H1 (cell line): ENCODE measurements at regions not wholly inside any gene's neighbourhood (a gene's known extent, or its start where the extent isn't known, plus 50 kb on each side); places are given as distances from the start of the nearest gene placed in this dataset.

Experiments used
- CTCF ChIA-PET: fragments of 300-600 bp; sonication (Branson Sonifier 250); formaldehyde crosslinking; loops from one replicate; lab custom pipeline; 2021; ENCODE audit not compliant: partially characterized antibody; lab: Charles Lee
- POLR2A ChIA-PET: fragments of 300-600 bp; sonication (Branson Sonifier 250); formaldehyde crosslinking; loops from one replicate; lab custom pipeline; 2021; ENCODE audit warnings: inconsistent platforms; ENCODE audit not compliant: partially characterized antibody; lab: Charles Lee
- DNase-seq, 2 experiments: peaks; one replicate each; pipeline versions ENCODE4 v3.0.0 to v3.0.0-alpha.2; 2010 to 2022; ENCODE audit warnings: low spot score in 2 of 2, low read depth in 1 of 2, mixed read lengths in 1 of 2
- FAIRE-seq: peaks from 2 replicates; lab custom pipeline; 2011; peaks lifted over from hg19 to GRCh38; lab: Jason Lieb, UNC
- H2AFZ ChIP-seq: 2 replicates; pipeline ENCODE4 v1.8.1; 2012; ENCODE audit warnings: low read length, inconsistent platforms
- H2AK5ac ChIP-seq: 2 replicates; pipeline ENCODE4 v1.6.1; 2013; ENCODE audit warnings: low read depth, low read length
- H2BK120ac ChIP-seq: replicated peaks from 2 replicates; pipeline ENCODE3; 2013; ENCODE audit warnings: low read depth, low read length, inconsistent platforms
- H2BK12ac ChIP-seq: 2 replicates; pipeline ENCODE4 v1.6.1; 2013; ENCODE audit warnings: low read depth, low read length
- H2BK15ac ChIP-seq: 2 replicates; pipeline ENCODE4 v1.6.1; 2013; ENCODE audit warnings: low read length
- H2BK20ac ChIP-seq: 2 replicates; pipeline ENCODE4 v1.6.1; 2013; ENCODE audit warnings: low read length
- H2BK5ac ChIP-seq: 2 replicates; pipeline ENCODE4 v1.6.1; 2013; ENCODE audit warnings: low read depth, low read length
- H3K14ac ChIP-seq: 2 replicates; pipeline ENCODE4 v1.6.1; 2013; ENCODE audit warnings: inconsistent platforms; ENCODE audit not compliant: insufficient read length
- H3K18ac ChIP-seq: 2 replicates; pipeline ENCODE4 v1.6.1; 2013; ENCODE audit warnings: low read length; ENCODE audit errors: extremely low read depth
- H3K23ac ChIP-seq: 2 replicates; pipeline ENCODE4 v1.6.1; 2013; ENCODE audit warnings: inconsistent platforms; ENCODE audit not compliant: insufficient read length
- H3K23me2 ChIP-seq: 2 replicates; pipeline ENCODE4 v1.6.1; 2013; ENCODE audit warnings: low read depth, low read length
- H3K27ac ChIP-seq: 2 replicates; pipeline ENCODE4 v1.6.1; 2011; ENCODE audit warnings: low read depth, low read length, inconsistent platforms
- H3K27me3 ChIP-seq, 4 experiments: replicated peaks in 1 of 4; 1 replicate in 1 of 4; 2 replicates in 3 of 4; pipeline versions ENCODE4 v1.6.1 to v1.8.1; 2011 to 2013; ENCODE audit warnings: low read length in 3 of 4, mild to moderate bottlenecking in 3 of 4, inconsistent platforms in 2 of 4, mixed read lengths in 2 of 4, moderate library complexity in 1 of 4; ENCODE audit not compliant: control insufficient read depth in 3 of 4, insufficient read depth in 3 of 4; ENCODE audit errors: extremely low read depth in 1 of 4
- H3K36me3 ChIP-seq, 4 experiments: 2 replicates each; pipeline versions ENCODE4 v1.6.1 to v1.8.1; 2011 to 2013; ENCODE audit warnings: mild to moderate bottlenecking in 4 of 4, low read length in 3 of 4, moderate library complexity in 2 of 4, control low read depth in 1 of 4, inconsistent platforms in 1 of 4; ENCODE audit not compliant: insufficient read depth in 4 of 4, control insufficient read depth in 2 of 4
- H3K4ac ChIP-seq: replicated peaks from 2 replicates; pipeline ENCODE3; 2013; ENCODE audit warnings: low read length, low read depth, mixed read lengths, inconsistent platforms; ENCODE audit not compliant: insufficient read length
- H3K4me1 ChIP-seq, 4 experiments: replicated peaks in 1 of 4; 1 replicate in 1 of 4; 2 replicates in 3 of 4; pipeline versions ENCODE4 v1.6.1 to v1.8.1; 2011 to 2013; ENCODE audit warnings: low read length in 3 of 4, inconsistent platforms in 2 of 4, mixed read lengths in 1 of 4; ENCODE audit not compliant: insufficient read depth in 4 of 4, control insufficient read depth in 3 of 4
- H3K4me2 ChIP-seq, 2 experiments: 2 replicates each; pipeline versions ENCODE4 v1.6.1 to v1.8.1; 2011 to 2013; ENCODE audit warnings: low read depth in 2 of 2, low read length in 2 of 2, control low read depth in 1 of 2, inconsistent platforms in 1 of 2, mild to moderate bottlenecking in 1 of 2; ENCODE audit not compliant: insufficient read depth in 1 of 2
- H3K4me3 ChIP-seq, 4 experiments: fragments of 200-600, 300-600 bp in 1 of 4; sonication (generic), shearing (Covaris generic), sonication (Bioruptor Twin) in 1 of 4; 2 replicates each; pipeline versions ENCODE4 v1.5.1 to v1.8.1; 2011 to 2016; ENCODE audit warnings: low read length in 4 of 4, low read depth in 3 of 4, control low read depth in 2 of 4, inconsistent platforms in 2 of 4, mild to moderate bottlenecking in 2 of 4, mixed read lengths in 1 of 4, moderate library complexity in 1 of 4; ENCODE audit not compliant: insufficient read depth in 2 of 4; ENCODE audit errors: extremely low read depth in 1 of 4
- H3K56ac ChIP-seq: replicated peaks from 2 replicates; pipeline ENCODE3; 2013; ENCODE audit warnings: low read depth, mild to moderate bottlenecking, mixed read lengths, low read length, inconsistent platforms; ENCODE audit not compliant: insufficient read length
- H3K79me1 ChIP-seq: 2 replicates; pipeline ENCODE4 v1.6.1; 2013; ENCODE audit warnings: low read depth, low read length, control low read depth
- H3K79me2 ChIP-seq, 2 experiments: 2 replicates each; pipeline versions ENCODE4 v1.6.1 to v1.8.1; 2012 to 2013; ENCODE audit warnings: low read length in 2 of 2, mild to moderate bottlenecking in 2 of 2, inconsistent platforms in 1 of 2; ENCODE audit not compliant: insufficient read depth in 2 of 2, control insufficient read depth in 1 of 2
- H3K9ac ChIP-seq, 4 experiments: replicated peaks in 1 of 4; 1 replicate in 1 of 4; 2 replicates in 3 of 4; pipeline versions ENCODE4 v1.6.1 to v1.8.1; 2011 to 2013; ENCODE audit warnings: low read depth in 3 of 4, low read length in 3 of 4, control low read depth in 2 of 4, mild to moderate bottlenecking in 2 of 4, moderate library complexity in 2 of 4, inconsistent platforms in 1 of 4; ENCODE audit errors: extremely low read depth in 1 of 4
- H3K9me3 ChIP-seq, 2 experiments: 2 replicates each; pipeline versions ENCODE4 v1.6.1 to v1.8.1; 2012 to 2013; ENCODE audit warnings: mild to moderate bottlenecking in 2 of 2, moderate library complexity in 2 of 2, control low read depth in 1 of 2, inconsistent platforms in 1 of 2, low read depth in 1 of 2, low read length in 1 of 2, mixed read lengths in 1 of 2; ENCODE audit not compliant: insufficient read depth in 2 of 2
- H4K20me1 ChIP-seq, 2 experiments: replicated peaks in 1 of 2; 2 replicates each; pipeline versions ENCODE3 to v1.8.1; 2011 to 2013; ENCODE audit warnings: inconsistent platforms in 2 of 2, low read length in 2 of 2, mild to moderate bottlenecking in 1 of 2; ENCODE audit not compliant: insufficient read depth in 2 of 2, control insufficient read depth in 1 of 2
- H4K5ac ChIP-seq: 2 replicates; pipeline ENCODE4 v1.6.1; 2013; ENCODE audit warnings: low read length, low read depth, mixed read lengths, inconsistent platforms; ENCODE audit not compliant: insufficient read length
- H4K8ac ChIP-seq: 2 replicates; pipeline ENCODE4 v1.8.0; 2013; ENCODE audit warnings: mild to moderate bottlenecking, moderate library complexity, low read length, inconsistent platforms; ENCODE audit not compliant: insufficient read depth; ENCODE audit errors: extremely low read depth
- H4K91ac ChIP-seq: replicated peaks from 2 replicates; pipeline ENCODE3; 2013; ENCODE audit warnings: low read length, mixed read lengths, inconsistent platforms; ENCODE audit not compliant: insufficient read length
- BCL11A ChIP-seq, 2 experiments: IDR thresholded peaks; one replicate each; pipeline ENCODE4 v1.6.1; 2011; ENCODE audit warnings: low read depth in 2 of 2, low read length in 2 of 2, mild to moderate bottlenecking in 2 of 2
- HDAC2 ChIP-seq, 2 experiments: fragments of 300-600 bp in 1 of 2; sonication (generic) in 1 of 2; IDR thresholded peaks; 2 replicates each; pipeline ENCODE4 v1.6.1; 2011 to 2012; ENCODE audit warnings: low read depth in 2 of 2, low read length in 2 of 2, mild to moderate bottlenecking in 2 of 2, moderate library complexity in 2 of 2, borderline replicate concordance in 1 of 2, inconsistent platforms in 1 of 2
- HDAC6 ChIP-seq: IDR thresholded peaks from one replicate; pipeline ENCODE4 v1.7.1; 2012; ENCODE audit warnings: low read depth, mild to moderate bottlenecking, inconsistent platforms, low read length, moderate library complexity
- RAD21 ChIP-seq, 2 experiments: IDR thresholded peaks in 1 of 2; conservative IDR thresholded peaks in 1 of 2; 2 replicates each; pipeline ENCODE4 v1.6.1; 2011; ENCODE audit warnings: low read depth in 2 of 2, low read length in 2 of 2, improper control_type of control experiment in 1 of 2, inconsistent platforms in 1 of 2, mild to moderate bottlenecking in 1 of 2, moderate library complexity in 1 of 2
- SUZ12 ChIP-seq: fragments of 200-600 bp; sonication (generic); IDR thresholded peaks from 2 replicates; pipeline ENCODE4 v1.6.1; 2012; ENCODE audit warnings: mild to moderate bottlenecking, inconsistent platforms, low read length, moderate library complexity, mixed read lengths
- WGBS, 2 experiments: shearing (Covaris generic) in 1 of 2; methylation state at CpG; one replicate each; pipeline versions ENCODE4 v1.1.6 to v1.1.7; 2013 to 2015; ENCODE audit warnings: low lambda C conversion rate in 2 of 2, mixed read lengths in 2 of 2, inconsistent platforms in 1 of 2, low coverage in 1 of 2, missing lambda C conversion rate in 1 of 2; ENCODE audit not compliant: insufficient replicate concordance in 2 of 2, insufficient coverage in 1 of 2, insufficient read length in 1 of 2; ENCODE audit errors: extremely low coverage in 1 of 2, missing lambda C conversion rate in 1 of 2; 5-methylcytosine and 5-hydroxymethylcytosine counted together
- TF ChIP-seq, protein P1 (sequence below): IDR thresholded peaks from 2 replicates; pipeline ENCODE4 v1.6.1; 2012; ENCODE audit warnings: low read length, inconsistent platforms

DNA sequence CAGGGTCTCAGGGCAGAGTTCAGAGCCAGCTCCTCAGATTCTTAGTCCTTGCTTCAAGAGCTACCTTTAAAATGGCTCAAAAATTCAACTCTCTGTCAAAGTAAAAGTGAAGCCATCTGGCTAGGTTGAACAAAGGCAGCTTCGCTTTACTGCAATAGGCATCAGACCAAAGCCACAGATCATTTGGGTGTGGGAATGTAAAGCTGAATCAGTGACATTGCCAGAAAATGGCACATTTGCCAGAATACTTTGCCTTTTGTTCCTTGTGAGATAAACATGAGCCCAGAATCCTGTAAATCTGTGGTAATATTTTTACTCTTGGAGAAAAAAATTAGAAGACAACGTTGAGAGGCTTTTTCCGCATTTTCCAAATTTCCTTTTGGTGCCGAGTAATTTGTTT, 210.5 kb downstream of the PALM2AKAP2 start:
- no peak for FAIRE-seq
- H3K14ac ChIP-seq, result no peak overlapping the region
- H3K23ac ChIP-seq, result no peak overlapping the region
- H4K5ac ChIP-seq, result no peak overlapping the region
- H3K27me3 ChIP-seq, result no peaks in the 10 kb centered on the region
- H2AFZ ChIP-seq, result no peak overlapping the region
- H3K4me3 ChIP-seq, result no peak overlapping the region
- no peak overlapping the region for H4K8ac ChIP-seq
- H4K91ac ChIP-seq, result no peak overlapping the region
- H3K23me2 ChIP-seq, result 0 out of 2 replicates have a peak, but pooled peaks cover 2% of the 10 kb centered on the region
- DNase-seq, result no peak
- no peaks in the 10 kb centered on the region for H3K79me1 ChIP-seq
- H3K18ac ChIP-seq, result no peak overlapping the region
- H2BK12ac ChIP-seq, result no peak overlapping the region
- H3K79me2 ChIP-seq, result no peaks in the 10 kb centered on the region
- ChIA-PET POLR2A (no interaction called here), CTCF (interaction anchor here (0.6 to 1.5 kb wide), 5 partner anchors 16 to 162 kb away, joined by 3 to 4 read pairs (median 4); no protein-coding TSS in a partner anchor)
- no peak overlapping the region for H2BK20ac ChIP-seq
- no peak overlapping the region for H3K27ac ChIP-seq
- no peak overlapping the region for H2AK5ac ChIP-seq
- peaks cover 3% of the 10 kb centered on the region in 2 experiments; a peak in 1 of 4 replicates for H3K9me3 ChIP-seq
- H3K56ac ChIP-seq, result no peak overlapping the region
- no peaks in the 10 kb centered on the region for H3K4me1 ChIP-seq
- H2BK15ac ChIP-seq, result no peak overlapping the region
- no peak overlapping the region for H2BK5ac ChIP-seq
- H3K9ac ChIP-seq, result no peak overlapping the region
- H3K36me3 ChIP-seq, result no peaks in the 10 kb centered on the region; a peak in 1 of 8 replicates
- no peak overlapping the region for H3K4ac ChIP-seq
- TF ChIP-seq HDAC2 (IDR thresholded peaks at IDR 0.05; ENCODE audit: borderline replicate concordance in 1 of 2, low read depth in 2 of 2, low read length in 2 of 2), result no peak
- TF ChIP-seq, protein P1, sequence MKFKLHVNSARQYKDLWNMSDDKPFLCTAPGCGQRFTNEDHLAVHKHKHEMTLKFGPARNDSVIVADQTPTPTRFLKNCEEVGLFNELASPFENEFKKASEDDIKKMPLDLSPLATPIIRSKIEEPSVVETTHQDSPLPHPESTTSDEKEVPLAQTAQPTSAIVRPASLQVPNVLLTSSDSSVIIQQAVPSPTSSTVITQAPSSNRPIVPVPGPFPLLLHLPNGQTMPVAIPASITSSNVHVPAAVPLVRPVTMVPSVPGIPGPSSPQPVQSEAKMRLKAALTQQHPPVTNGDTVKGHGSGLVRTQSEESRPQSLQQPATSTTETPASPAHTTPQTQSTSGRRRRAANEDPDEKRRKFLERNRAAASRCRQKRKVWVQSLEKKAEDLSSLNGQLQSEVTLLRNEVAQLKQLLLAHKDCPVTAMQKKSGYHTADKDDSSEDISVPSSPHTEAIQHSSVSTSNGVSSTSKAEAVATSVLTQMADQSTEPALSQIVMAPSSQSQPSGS, result no peak
- no peak for TF ChIP-seq BCL11A (IDR thresholded peaks at IDR 0.05; ENCODE audit: low read depth in 2 of 2, low read length in 2 of 2)
- TF ChIP-seq HDAC6, result no peak
- TF ChIP-seq SUZ12, result no peak
- no peak for TF ChIP-seq RAD21 (IDR thresholded peaks at IDR 0.05 in 1 of 2, conservative IDR thresholded peaks at IDR 0.05 in 1 of 2; ENCODE audit: low read depth in 2 of 2, low read length in 2 of 2)
- H2BK120ac ChIP-seq, result no peak overlapping the region
- H4K20me1 ChIP-seq, result no peaks in the 10 kb centered on the region
- H3K4me2 ChIP-seq, result no peak overlapping the region
- WGBS, 2 experiments, result 96% methylated on average over 4 of the region's 4 CpGs; no CpG with 5 or more reads in 1 of the 2 experiments
